OCI-LY7 (cell line): ENCODE measurements at regions not wholly inside any gene's neighbourhood (a gene's known extent, or its start where the extent isn't known, plus 50 kb on each side); places are given as distances from the start of the nearest gene placed in this dataset.

Source experiments
- EZH2phosphoT487 ChIP-seq: fragments of 200-600 bp; sonication (generic); IDR thresholded peaks from 2 replicates; pipeline ENCODE4 v1.6.1; 2018; ENCODE audit warnings: low read depth, borderline replicate concordance, mild to moderate bottlenecking, mixed run types, antibody characterized with exemption, low read length, moderate library complexity, mixed read lengths
- TF ChIP-seq, protein P1 (sequence below): fragments of 200-600 bp; sonication (generic); conservative IDR thresholded peaks from 2 replicates; pipeline ENCODE4 v1.5.1; 2014; ENCODE audit warnings: mild to moderate bottlenecking, antibody characterized with exemption, low read length, moderate library complexity, mixed read lengths

- TF ChIP-seq EZH2phosphoT487, result no peak
- TF ChIP-seq, protein P1, sequence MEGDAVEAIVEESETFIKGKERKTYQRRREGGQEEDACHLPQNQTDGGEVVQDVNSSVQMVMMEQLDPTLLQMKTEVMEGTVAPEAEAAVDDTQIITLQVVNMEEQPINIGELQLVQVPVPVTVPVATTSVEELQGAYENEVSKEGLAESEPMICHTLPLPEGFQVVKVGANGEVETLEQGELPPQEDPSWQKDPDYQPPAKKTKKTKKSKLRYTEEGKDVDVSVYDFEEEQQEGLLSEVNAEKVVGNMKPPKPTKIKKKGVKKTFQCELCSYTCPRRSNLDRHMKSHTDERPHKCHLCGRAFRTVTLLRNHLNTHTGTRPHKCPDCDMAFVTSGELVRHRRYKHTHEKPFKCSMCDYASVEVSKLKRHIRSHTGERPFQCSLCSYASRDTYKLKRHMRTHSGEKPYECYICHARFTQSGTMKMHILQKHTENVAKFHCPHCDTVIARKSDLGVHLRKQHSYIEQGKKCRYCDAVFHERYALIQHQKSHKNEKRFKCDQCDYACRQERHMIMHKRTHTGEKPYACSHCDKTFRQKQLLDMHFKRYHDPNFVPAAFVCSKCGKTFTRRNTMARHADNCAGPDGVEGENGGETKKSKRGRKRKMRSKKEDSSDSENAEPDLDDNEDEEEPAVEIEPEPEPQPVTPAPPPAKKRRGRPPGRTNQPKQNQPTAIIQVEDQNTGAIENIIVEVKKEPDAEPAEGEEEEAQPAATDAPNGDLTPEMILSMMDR, result no peak
Observed at GRCh38 chr12:40587421-40587820, 104.8 kb upstream of the CNTN1 start.
